RPMI8226 (cell line): ENCODE measurements at regions not wholly inside any gene's neighbourhood (a gene's known extent, or its start where the extent isn't known, plus 50 kb on each side); places are given as distances from the start of the nearest gene placed in this dataset.

ENCODE experiments used
- DNase-seq: peaks from one replicate; pipeline ENCODE4 v3.0.0-alpha.2; 2015

- no peak for DNase-seq
Observed at GRCh38 chr21:17869115-17869514, 50.0 kb upstream of the C21orf91 start.
